GM23248 (cell line): ENCODE measurements at regions not wholly inside any gene's neighbourhood (a gene's known extent, or its start where the extent isn't known, plus 50 kb on each side); places are given as distances from the start of the nearest gene placed in this dataset.

ENCODE experiments used
- DNase-seq: peaks from one replicate; pipeline ENCODE4 v3.0.0-alpha.2; 2015
- H2AFZ ChIP-seq: fragments of 200-600 bp; sonication (generic); 2 replicates; pipeline ENCODE4 v1.6.1; 2016; ENCODE audit warnings: antibody characterized with exemption
- H3F3A ChIP-seq: fragments of 200-600 bp; sonication (generic); 2 replicates; pipeline ENCODE4 v1.6.1; 2016; ENCODE audit warnings: mild to moderate bottlenecking, antibody characterized with exemption, mixed run types; ENCODE audit not compliant: insufficient read depth
- H3K27ac ChIP-seq: fragments of 200-600 bp; sonication (generic); 2 replicates; pipeline ENCODE4 v1.5.1; 2016; ENCODE audit warnings: mild to moderate bottlenecking
- H3K27me3 ChIP-seq: fragments of 200-600 bp; sonication (generic); replicated peaks from 2 replicates; pipeline ENCODE4 v1.6.1; 2016; ENCODE audit warnings: mild to moderate bottlenecking; ENCODE audit not compliant: insufficient read depth
- H3K36me3 ChIP-seq: fragments of 200-600 bp; sonication (generic); 2 replicates; pipeline ENCODE4 v1.6.1; 2016; ENCODE audit warnings: low read depth, mild to moderate bottlenecking
- H3K4me1 ChIP-seq: fragments of 200-600 bp; sonication (generic); 2 replicates; pipeline ENCODE4 v1.6.1; 2016; ENCODE audit warnings: mild to moderate bottlenecking; ENCODE audit not compliant: insufficient read depth
- H3K4me2 ChIP-seq: fragments of 200-600 bp; sonication (generic); one replicate; pipeline ENCODE4 v1.6.1; 2016; ENCODE audit warnings: mild to moderate bottlenecking; ENCODE audit not compliant: unreplicated experiment
- H3K4me3 ChIP-seq: fragments of 200-600 bp; sonication (generic); 2 replicates; pipeline ENCODE4 v1.5.1; 2016; ENCODE audit warnings: mild to moderate bottlenecking
- H3K79me2 ChIP-seq: fragments of 200-600 bp; sonication (generic); 2 replicates; pipeline ENCODE4 v1.6.1; 2016; ENCODE audit warnings: mild to moderate bottlenecking; ENCODE audit not compliant: insufficient read depth
- H3K9ac ChIP-seq: fragments of 200-600 bp; sonication (generic); 2 replicates; pipeline ENCODE4 v1.6.1; 2016; ENCODE audit warnings: mild to moderate bottlenecking
- H3K9me2 ChIP-seq: fragments of 200-600 bp; sonication (generic); 2 replicates; pipeline ENCODE4 v1.6.1; 2016; ENCODE audit warnings: mixed run types, mild to moderate bottlenecking, moderate library complexity; ENCODE audit not compliant: insufficient read depth
- H3K9me3 ChIP-seq: fragments of 200-600 bp; sonication (generic); one replicate; pipeline ENCODE4 v1.6.1; 2017; ENCODE audit warnings: low read depth
- H4K20me1 ChIP-seq: fragments of 200-600 bp; sonication (generic); 2 replicates; pipeline ENCODE4 v1.6.0; 2016; ENCODE audit not compliant: insufficient read depth
- EZH2 ChIP-seq: fragments of 200-600 bp; sonication (generic); IDR thresholded peaks from 2 replicates; pipeline ENCODE4 v1.6.1; 2018; ENCODE audit warnings: antibody characterized with exemption, mild to moderate bottlenecking; ENCODE audit not compliant: insufficient read depth, poor library complexity, severe bottlenecking
- EZH2phosphoT487 ChIP-seq: fragments of 200-600 bp; sonication (generic); IDR thresholded peaks from 2 replicates; pipeline ENCODE4 v1.6.1; 2018; ENCODE audit warnings: antibody characterized with exemption, moderate library complexity, mild to moderate bottlenecking, low read depth; ENCODE audit not compliant: insufficient read depth
- WGBS, 2 experiments: methylation state at CpG; one replicate each; pipeline ENCODE4 v1.1.6; 2015 to 2017; ENCODE audit warnings: low lambda C conversion rate in 2 of 2, low coverage in 1 of 2; ENCODE audit errors: missing lambda C conversion rate in 2 of 2; 5-methylcytosine and 5-hydroxymethylcytosine counted together
- in situ Hi-C: fragments of 300-500 bp; cut with MboI; formaldehyde crosslinking; loops from 2 replicates; pipeline ENCODE4 v1.15.0; 2020

- Histone ChIP-seq H3K27ac (no peak overlapping the region), H3K9me3 (no peaks in the 10 kb centered on the region), H3K4me1 (no peaks in the 10 kb centered on the region), H3K4me2 (no peak overlapping the region), H3K9me2 (no peaks in the 10 kb centered on the region), H3K27me3 (peaks cover 10% of the 10 kb centered on the region; the same call in 1 of the 2 replicates), H3K36me3 (no peaks in the 10 kb centered on the region), H2AFZ (no peak overlapping the region), H3F3A (peaks cover 5% of the 10 kb centered on the region; the same call in 1 of the 2 replicates), H3K9ac (no peak overlapping the region), H3K79me2 (no peaks in the 10 kb centered on the region), H4K20me1 (no peaks in the 10 kb centered on the region), H3K4me3 (no peak overlapping the region)
- no peak for TF ChIP-seq EZH2phosphoT487
- no peak for TF ChIP-seq EZH2
- 79 to 81% methylated on average over 25 of the region's 25 CpGs for WGBS, 2 experiments
- in situ Hi-C loops: no loop called here
- DNase-seq: no peak
Observed at GRCh38 chr19:31562966-31563612, 213.9 kb upstream of the TSHZ3 start.

DNA sequence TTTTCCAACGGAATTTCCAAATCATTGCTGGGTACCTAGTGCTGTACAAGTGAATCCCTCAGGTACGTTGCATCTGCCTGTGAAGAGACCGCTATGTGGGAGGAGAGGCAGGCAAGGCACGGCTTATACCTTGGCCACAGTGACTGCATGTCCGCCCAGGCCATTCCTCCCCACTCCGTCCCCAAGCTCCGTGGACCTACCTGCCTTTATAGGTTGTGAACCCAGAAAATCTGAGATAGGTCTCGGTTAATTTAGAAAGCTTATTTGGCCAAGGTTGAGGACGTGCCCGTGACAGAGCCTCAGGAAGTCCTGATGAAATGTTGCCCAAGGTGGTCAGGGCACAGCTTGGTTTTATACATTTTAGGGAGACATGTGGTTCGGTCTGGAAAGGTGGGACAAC, 218.5 kb upstream of the TSHZ3 start:
- no peak for DNase-seq
- no peak overlapping the region for H3K27ac ChIP-seq
- in situ Hi-C loops: no loop called here
- no peaks in the 10 kb centered on the region for H3K79me2 ChIP-seq
- H3K36me3 ChIP-seq: no peaks in the 10 kb centered on the region
- H3K4me1 ChIP-seq: no peaks in the 10 kb centered on the region
- H3K27me3 ChIP-seq: peaks cover 9% of the 10 kb centered on the region; the same call in 1 of the 2 replicates
- H3F3A ChIP-seq: no peaks in the 10 kb centered on the region
- H3K9me3 ChIP-seq: no peaks in the 10 kb centered on the region
- no peaks in the 10 kb centered on the region for H4K20me1 ChIP-seq
- H3K4me3 ChIP-seq: no peak overlapping the region
- 47 to 52% methylated on average over 11 of the region's 11 CpGs for WGBS, 2 experiments
- no peak overlapping the region for H3K9ac ChIP-seq
- no peak overlapping the region for H2AFZ ChIP-seq
- H3K9me2 ChIP-seq: no peaks in the 10 kb centered on the region
- H3K4me2 ChIP-seq: no peak overlapping the region
- TF ChIP-seq EZH2 (no peak), EZH2phosphoT487 (no peak)

GRCh38 chr19:31568724-31569123, 219.5 kb upstream of the TSHZ3 start:
- DNase-seq: no peak
- Histone ChIP-seq H2AFZ (no peak overlapping the region), H3K9ac (no peak overlapping the region), H3F3A (no peaks in the 10 kb centered on the region), H3K4me3 (no peak overlapping the region), H3K9me2 (no peaks in the 10 kb centered on the region), H3K79me2 (no peaks in the 10 kb centered on the region), H3K4me2 (no peak overlapping the region), H3K9me3 (no peaks in the 10 kb centered on the region), H4K20me1 (no peaks in the 10 kb centered on the region), H3K27me3 (peaks cover 11% of the 10 kb centered on the region; the same call in 1 of the 2 replicates), H3K36me3 (no peaks in the 10 kb centered on the region), H3K27ac (no peak overlapping the region), H3K4me1 (no peaks in the 10 kb centered on the region)
- TF ChIP-seq EZH2 (no peak), EZH2phosphoT487 (no peak)
- in situ Hi-C loops: no loop called here
- 45 to 47% methylated on average over 6 of the region's 6 CpGs for WGBS, 2 experiments

GRCh38 chr19:31570718-31571117, 221.5 kb upstream of the TSHZ3 start:
- no peaks in the 10 kb centered on the region for H3F3A ChIP-seq
- no peak overlapping the region for H3K4me3 ChIP-seq
- WGBS, 2 experiments: 58 to 65% methylated on average over 4 of the region's 4 CpGs
- no peaks in the 10 kb centered on the region for H3K36me3 ChIP-seq
- H3K27me3 ChIP-seq: peaks cover 29% of the 10 kb centered on the region; the same call in 1 of the 2 replicates
- no peaks in the 10 kb centered on the region for H3K9me2 ChIP-seq
- H2AFZ ChIP-seq: no peak overlapping the region
- H3K4me2 ChIP-seq: no peak overlapping the region
- no peak for TF ChIP-seq EZH2phosphoT487
- no peak for TF ChIP-seq EZH2
- no peaks in the 10 kb centered on the region for H3K79me2 ChIP-seq
- no peaks in the 10 kb centered on the region for H4K20me1 ChIP-seq
- in situ Hi-C loops: no loop called here
- H3K4me1 ChIP-seq: no peaks in the 10 kb centered on the region
- H3K27ac ChIP-seq: no peak overlapping the region
- H3K9me3 ChIP-seq: no peaks in the 10 kb centered on the region
- H3K9ac ChIP-seq: no peak overlapping the region
- DNase-seq: no peak
